Neuronal stem cell (in vitro differentiated cells): ENCODE measurements at regions not wholly inside any gene's neighbourhood (a gene's known extent, or its start where the extent isn't known, plus 50 kb on each side); places are given as distances from the start of the nearest gene placed in this dataset.
A peak's percentile ranks its signal among the peaks of the same experiment; 100 is the strongest.

ENCODE experiments used
- DNase-seq: peaks from one replicate; pipeline ENCODE4 v3.0.0-alpha.2; 2013; ENCODE audit warnings: low spot score
- H2AFZ ChIP-seq: one replicate; pipeline ENCODE4 v1.6.1; 2013; ENCODE audit warnings: mild to moderate bottlenecking, low read length, inconsistent platforms
- H2AK5ac ChIP-seq: 2 replicates; pipeline ENCODE4 v1.6.1; 2013; ENCODE audit warnings: low read depth, mild to moderate bottlenecking, inconsistent platforms, low read length, moderate library complexity, mixed read lengths
- H2BK120ac ChIP-seq: 2 replicates; pipeline ENCODE4 v1.6.1; 2013; ENCODE audit warnings: low read depth, mild to moderate bottlenecking, inconsistent platforms, low read length, moderate library complexity, mixed read lengths
- H2BK12ac ChIP-seq: one replicate; pipeline ENCODE4 v1.6.1; 2013; ENCODE audit warnings: low read length, inconsistent platforms
- H2BK15ac ChIP-seq: 2 replicates; pipeline ENCODE4 v1.6.1; 2013; ENCODE audit warnings: mild to moderate bottlenecking, low read length, inconsistent platforms, mixed read lengths
- H2BK5ac ChIP-seq: one replicate; pipeline ENCODE4 v1.6.1; 2013; ENCODE audit warnings: inconsistent platforms, mild to moderate bottlenecking, low read length, moderate library complexity
- H3K14ac ChIP-seq: one replicate; pipeline ENCODE4 v1.6.1; 2013; ENCODE audit warnings: low read length, inconsistent platforms
- H3K18ac ChIP-seq: 2 replicates; pipeline ENCODE4 v1.6.1; 2013; ENCODE audit warnings: low read length, inconsistent platforms
- H3K23ac ChIP-seq: 2 replicates; pipeline ENCODE4 v1.6.1; 2013; ENCODE audit warnings: low read depth, mild to moderate bottlenecking, mixed read lengths, low read length, inconsistent platforms; ENCODE audit not compliant: poor library complexity
- H3K27ac ChIP-seq: replicated peaks from 3 replicates; pipeline ENCODE4 v1.5.1; 2013; ENCODE audit warnings: low read length, inconsistent platforms
- H3K27me3 ChIP-seq, 3 experiments: 2 replicates each; pipeline ENCODE4 v1.6.1; 2013; ENCODE audit warnings: low read length in 3 of 3, mild to moderate bottlenecking in 2 of 3, inconsistent platforms in 1 of 3, low read depth in 1 of 3, mixed read lengths in 1 of 3, moderate library complexity in 1 of 3; ENCODE audit not compliant: control insufficient read depth in 3 of 3, insufficient read depth in 3 of 3
- H3K36me3 ChIP-seq, 2 donors: replicated peaks in 1 of 2; 2 replicates each; pipeline ENCODE4 v1.6.1; 2013; ENCODE audit warnings: low read length in 2 of 2; ENCODE audit not compliant: control insufficient read depth in 2 of 2, insufficient read depth in 2 of 2
- H3K4ac ChIP-seq: 2 replicates; pipeline ENCODE4 v1.6.1; 2013; ENCODE audit warnings: inconsistent platforms, mild to moderate bottlenecking, low read length, moderate library complexity
- H3K4me1 ChIP-seq, 2 donors: 1 replicate in 1 of 2; 2 replicates in 1 of 2; pipeline ENCODE4 v1.6.1; 2013; ENCODE audit warnings: low read length in 2 of 2, low read depth in 1 of 2; ENCODE audit not compliant: control insufficient read depth in 2 of 2, insufficient read depth in 1 of 2
- H3K4me2 ChIP-seq: one replicate; pipeline ENCODE4 v1.6.1; 2013; ENCODE audit warnings: mild to moderate bottlenecking, low read length, inconsistent platforms; ENCODE audit not compliant: insufficient read depth, poor library complexity, severe bottlenecking
- H3K4me3 ChIP-seq, 2 donors: 2 replicates each; pipeline ENCODE4 v1.5.1; 2013; ENCODE audit warnings: low read length in 2 of 2, mild to moderate bottlenecking in 2 of 2, inconsistent platforms in 1 of 2, moderate library complexity in 1 of 2
- H3K79me1 ChIP-seq: one replicate; pipeline ENCODE4 v1.6.1; 2013; ENCODE audit warnings: low read depth, mild to moderate bottlenecking, inconsistent platforms, low read length, moderate library complexity
- H3K9ac ChIP-seq: one replicate; pipeline ENCODE4 v1.6.1; 2013; ENCODE audit warnings: mild to moderate bottlenecking, low read depth, low read length, inconsistent platforms; ENCODE audit not compliant: poor library complexity
- H3K9me3 ChIP-seq, 2 donors: replicated peaks in 1 of 2; 2 replicates each; pipeline versions ENCODE3 to v1.6.1; 2013; ENCODE audit warnings: low read length in 2 of 2, mild to moderate bottlenecking in 2 of 2, inconsistent platforms in 1 of 2, low read depth in 1 of 2, mixed read lengths in 1 of 2, moderate library complexity in 1 of 2; ENCODE audit not compliant: control insufficient read depth in 2 of 2, insufficient read depth in 1 of 2
- H4K8ac ChIP-seq: one replicate; pipeline ENCODE4 v1.6.1; 2013; ENCODE audit warnings: low read depth, mild to moderate bottlenecking, inconsistent platforms, low read length, moderate library complexity
- H4K91ac ChIP-seq: one replicate; pipeline ENCODE4 v1.6.1; 2013; ENCODE audit warnings: low read length, low read depth, mild to moderate bottlenecking, inconsistent platforms; ENCODE audit not compliant: poor library complexity
- WGBS, 2 donors: extraction: QIAGEN DNeasy Blood & Tissue Kit; methylation state at CpG; one replicate each; pipeline ENCODE4 v1.1.7; 2013; ENCODE audit warnings: missing lambda C conversion rate in 2 of 2, mixed read lengths in 1 of 2; ENCODE audit not compliant: insufficient read length in 2 of 2, insufficient replicate concordance in 1 of 2; ENCODE audit errors: extremely low coverage in 2 of 2; 5-methylcytosine and 5-hydroxymethylcytosine counted together

GRCh38 chr18:26794230-26795101 lies 71.0 kb downstream of the AQP4 start:
- DNase-seq, result no peak
- no peak overlapping the region for H3K4ac ChIP-seq

DNA sequence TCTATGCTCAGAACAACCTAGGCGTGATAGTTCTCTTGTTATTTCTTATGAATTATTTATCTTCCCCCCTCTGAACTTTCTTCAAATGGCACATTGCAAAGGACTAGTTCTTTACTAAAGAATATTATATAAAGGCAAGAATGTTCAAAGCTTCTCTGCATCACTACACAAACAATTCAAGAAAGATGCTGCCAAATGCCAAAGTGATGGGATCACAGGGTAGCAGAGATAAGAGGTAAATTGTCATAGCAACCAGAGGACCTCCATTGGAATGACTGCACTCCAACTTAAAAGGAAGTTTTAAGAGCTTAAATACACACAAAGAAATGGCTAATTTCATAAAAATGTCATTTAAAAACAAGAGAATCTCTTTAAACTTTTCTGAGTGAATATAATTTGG lies 72.8 kb downstream of the AQP4 start:
- no peak overlapping the region for H3K4me3 ChIP-seq
- no peaks in the 10 kb centered on the region for H3K9me3 ChIP-seq
- H3K27me3 ChIP-seq, result no peaks in the 10 kb centered on the region
- H2AFZ ChIP-seq, result no peak overlapping the region
- H3K36me3 ChIP-seq, result no peaks in the 10 kb centered on the region
- H4K8ac ChIP-seq, result no peak overlapping the region
- no peak overlapping the region for H2BK120ac ChIP-seq
- H4K91ac ChIP-seq, result no peak overlapping the region
- H3K4ac ChIP-seq, result no peak overlapping the region
- no peak overlapping the region for H2BK15ac ChIP-seq
- no peak overlapping the region for H3K18ac ChIP-seq
- no peak overlapping the region for H2BK12ac ChIP-seq
- H3K4me1 ChIP-seq, result peaks cover 3 to 20% of the 10 kb centered on the region in 2 donors
- no CpG with 5 or more reads among the region's 1 CpG for WGBS, 2 donors
- no peak overlapping the region for H3K4me2 ChIP-seq
- no peak for DNase-seq
- H3K9ac ChIP-seq, result no peak overlapping the region
- no peaks in the 10 kb centered on the region for H3K79me1 ChIP-seq
- no peak overlapping the region for H2BK5ac ChIP-seq
- no peak overlapping the region for H2AK5ac ChIP-seq
- H3K14ac ChIP-seq, result no peak overlapping the region
- no peak overlapping the region for H3K27ac ChIP-seq
- H3K23ac ChIP-seq, result no peak overlapping the region

More at GRCh38 chr18:26794230-26795101, 71.0 kb downstream of the AQP4 start:
- Histone ChIP-seq H4K91ac (no peak overlapping the region), H3K23ac (no peak overlapping the region), H3K27ac (no peak overlapping the region), H3K4me2 (no peak overlapping the region), H2BK15ac (no peak overlapping the region), H3K18ac (peak overlapping the region; percentile 13), H3K4me3 (no peak overlapping the region), H2AK5ac (no peak overlapping the region), H2BK12ac (no peak overlapping the region), H3K27me3 (no peaks in the 10 kb centered on the region), H3K9ac (no peak overlapping the region), H2AFZ (no peak overlapping the region), H3K14ac (no peak overlapping the region), H2BK120ac (no peak overlapping the region), H3K9me3 (peaks cover 0 to 3% of the 10 kb centered on the region in 2 donors), H3K79me1 (no peaks in the 10 kb centered on the region), H4K8ac (peak overlapping the region; percentile 65), H3K4me1 (peaks cover 3 to 20% of the 10 kb centered on the region in 2 donors), H2BK5ac (no peak overlapping the region), H3K36me3 (no peaks in the 10 kb centered on the region)
- WGBS, 2 donors, result no CpG with 5 or more reads among the region's 8 CpGs

- DNase-seq, result no peak
- no peak overlapping the region for H3K27ac ChIP-seq
- H2BK5ac ChIP-seq, result no peak overlapping the region
- H3K9me3 ChIP-seq, result no peaks in the 10 kb centered on the region
- H3K18ac ChIP-seq, result no peak overlapping the region
- H2BK12ac ChIP-seq, result no peak overlapping the region
- peaks cover 3 to 18% of the 10 kb centered on the region in 2 donors for H3K4me1 ChIP-seq
- H3K14ac ChIP-seq, result no peak overlapping the region
- H3K4me2 ChIP-seq, result no peak overlapping the region
- no peak overlapping the region for H3K4ac ChIP-seq
- H3K36me3 ChIP-seq, result no peaks in the 10 kb centered on the region
- H2BK120ac ChIP-seq, result no peak overlapping the region
- H3K9ac ChIP-seq, result no peak overlapping the region
- H2BK15ac ChIP-seq, result no peak overlapping the region
- H4K8ac ChIP-seq, result no peak overlapping the region
- H2AK5ac ChIP-seq, result no peak overlapping the region
- H3K79me1 ChIP-seq, result no peaks in the 10 kb centered on the region
- H2AFZ ChIP-seq, result peak overlapping the region; percentile 26
- no peak overlapping the region for H3K23ac ChIP-seq
- H4K91ac ChIP-seq, result no peak overlapping the region
- no peaks in the 10 kb centered on the region for H3K27me3 ChIP-seq
- H3K4me3 ChIP-seq, result no peak overlapping the region
These were observed 73.8 kb downstream of the AQP4 start for GRCh38 chr18:26791676-26792075.

- Histone ChIP-seq H3K27ac (no peak overlapping the region), H3K9ac (no peak overlapping the region), H3K4me2 (no peak overlapping the region), H4K8ac (no peak overlapping the region), H2BK15ac (no peak overlapping the region), H3K79me1 (no peaks in the 10 kb centered on the region), H4K91ac (no peak overlapping the region), H3K4ac (no peak overlapping the region), H2BK5ac (no peak overlapping the region), H3K27me3 (no peaks in the 10 kb centered on the region), H3K36me3 (no peaks in the 10 kb centered on the region), H2BK120ac (no peak overlapping the region), H3K23ac (no peak overlapping the region), H2AFZ (no peak overlapping the region), H3K4me3 (no peak overlapping the region), H3K9me3 (no peaks in the 10 kb centered on the region), H3K18ac (no peak overlapping the region), H2BK12ac (no peak overlapping the region), H2AK5ac (no peak overlapping the region), H3K4me1 (peaks cover 7 to 25% of the 10 kb centered on the region in 2 donors), H3K14ac (no peak overlapping the region)
- WGBS, 2 donors, result no CpG with 5 or more reads among the region's 1 CpG
- DNase-seq, result no peak
These were observed 80.9 kb downstream of the AQP4 start for GRCh38 chr18:26784599-26784998.
